Fibroblast of peridontal ligament (primary cell): ENCODE measurements at regions not wholly inside any gene's neighbourhood (a gene's known extent, or its start where the extent isn't known, plus 50 kb on each side); places are given as distances from the start of the nearest gene placed in this dataset.
"Not testable (repeated sequence)": the region's sequence is repeated elsewhere in the genome, so short reads cannot be mapped to it uniquely, and the experiment has no call there.

Source experiments
- DNase-seq: peaks from one replicate; pipeline ENCODE4 v3.0.0-alpha.2; 2010; ENCODE audit errors: extremely low read depth

- no peak for DNase-seq
These were observed 397.4 kb downstream of the PTPRU start for GRCh38 chr1:29633771-29634170.

- no peak for DNase-seq
These were observed 396.7 kb downstream of the PTPRU start for GRCh38 chr1:29632806-29633615.

DNA sequence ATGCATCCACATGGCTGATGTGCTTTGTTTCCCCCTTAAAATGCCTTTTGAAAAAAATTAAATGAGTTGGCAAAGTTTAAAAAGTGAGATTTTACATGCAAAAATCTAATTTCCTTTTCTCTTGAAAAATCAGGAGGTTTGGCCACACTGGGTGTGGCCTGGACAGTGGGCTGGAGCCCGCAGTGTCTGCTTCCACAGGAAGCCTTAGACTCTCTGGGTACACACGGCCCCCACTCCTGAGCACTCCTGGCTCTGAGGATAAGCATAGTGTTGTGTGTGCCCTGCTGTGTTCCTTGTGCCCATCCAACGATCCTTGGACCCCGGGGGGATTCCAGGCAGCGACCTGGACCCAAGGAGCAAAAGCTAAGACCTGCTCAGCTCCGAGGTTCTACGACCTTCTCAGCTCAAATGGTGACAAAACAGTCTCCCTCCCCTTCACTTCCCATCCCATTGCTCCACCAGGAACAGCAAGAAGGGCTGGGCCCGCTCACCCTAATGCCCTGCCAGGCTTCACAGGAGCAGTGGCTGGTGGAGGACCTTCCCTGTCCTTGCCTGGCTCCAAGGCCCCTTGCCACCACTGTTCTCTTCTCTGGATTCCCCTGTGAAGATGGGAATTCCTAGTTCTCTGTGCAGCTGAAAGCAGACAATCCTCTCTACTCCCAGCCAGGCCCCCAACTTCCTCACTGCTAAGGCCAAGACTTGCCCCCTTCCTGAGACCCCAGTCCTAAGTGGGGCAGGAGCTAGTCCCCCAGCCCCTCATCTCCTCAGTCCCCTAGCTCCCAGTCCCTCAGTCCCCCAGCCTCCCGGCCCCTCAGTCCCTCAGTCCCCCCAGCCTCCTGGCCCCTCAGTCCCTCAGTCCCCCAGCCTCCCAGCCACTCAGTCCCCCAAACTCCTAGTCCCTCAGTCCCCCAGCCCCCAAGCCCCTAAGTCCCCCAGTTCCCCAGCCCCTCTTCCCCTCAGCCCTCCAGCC, 395.8 kb downstream of the PTPRU start:
- no peak for DNase-seq

DNA sequence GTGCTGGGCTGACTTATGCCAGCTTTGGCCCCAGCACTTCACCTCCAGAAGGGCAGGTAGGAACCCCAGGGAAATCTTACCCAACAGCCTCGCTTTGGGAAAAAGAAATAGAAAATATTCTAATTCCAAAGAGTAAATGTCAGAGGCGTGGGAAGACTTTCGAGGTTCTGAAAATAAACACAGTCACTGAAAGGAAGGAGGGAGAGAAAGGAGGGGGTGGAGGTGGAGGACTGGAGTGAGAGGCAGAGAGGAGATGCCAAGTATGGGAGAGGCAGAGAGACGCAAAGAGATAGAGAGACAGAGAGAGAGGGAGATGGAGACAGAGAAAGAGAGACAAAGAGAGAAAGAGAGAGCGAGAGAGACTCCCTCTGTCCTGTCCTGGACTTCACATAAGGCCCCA, 395.0 kb downstream of the PTPRU start:
- DNase-seq: peak; percentile 19

DNA sequence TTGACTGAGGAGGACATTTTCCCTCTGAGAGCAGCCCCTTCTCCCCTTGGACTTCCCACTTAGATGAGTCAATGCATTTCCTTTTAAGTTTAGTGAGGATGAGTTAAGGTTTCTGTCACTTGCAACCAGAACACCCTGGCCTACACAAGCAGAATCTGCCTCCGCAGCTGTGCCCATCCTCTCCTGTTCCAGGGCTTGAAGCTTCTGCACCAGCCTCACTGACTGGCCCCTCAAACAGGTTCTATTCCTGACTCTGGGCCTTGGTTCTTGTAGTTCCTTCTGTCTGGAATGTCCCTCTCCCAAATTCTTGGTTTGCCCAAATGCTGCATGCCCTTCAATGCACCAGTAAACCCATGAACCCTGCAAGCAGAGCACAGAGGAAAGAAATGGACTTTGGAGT, 394.4 kb downstream of the PTPRU start:
- no peak for DNase-seq

GRCh38 chr1:29629814-29630516, 393.6 kb downstream of the PTPRU start:
- DNase-seq: no peak

GRCh38 chr1:29629401-29629800, 393.1 kb downstream of the PTPRU start:
- DNase-seq: no peak

DNA sequence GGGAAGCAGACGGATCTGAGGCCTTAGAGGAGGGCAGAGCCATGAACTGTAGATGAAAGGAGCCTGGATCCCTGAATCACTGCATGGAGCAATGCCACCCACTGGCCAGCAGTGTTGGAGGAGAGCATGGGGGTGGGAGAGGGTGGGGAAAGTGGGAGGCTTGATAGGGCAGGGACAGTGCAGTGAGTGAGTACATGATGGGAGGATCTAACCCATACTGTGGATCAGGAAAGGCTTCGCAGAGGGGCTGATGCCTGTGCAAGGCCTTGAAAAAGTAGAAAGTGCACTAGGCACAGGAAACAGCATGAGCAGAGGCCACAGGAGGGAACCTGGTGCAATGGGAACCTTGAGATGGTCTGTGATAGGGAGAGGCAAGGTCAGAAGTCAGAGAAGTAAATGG, 391.9 kb downstream of the PTPRU start:
- no peak for DNase-seq

- DNase-seq: no peak
These were observed 390.4 kb downstream of the PTPRU start for GRCh38 chr1:29626726-29627125.

DNA sequence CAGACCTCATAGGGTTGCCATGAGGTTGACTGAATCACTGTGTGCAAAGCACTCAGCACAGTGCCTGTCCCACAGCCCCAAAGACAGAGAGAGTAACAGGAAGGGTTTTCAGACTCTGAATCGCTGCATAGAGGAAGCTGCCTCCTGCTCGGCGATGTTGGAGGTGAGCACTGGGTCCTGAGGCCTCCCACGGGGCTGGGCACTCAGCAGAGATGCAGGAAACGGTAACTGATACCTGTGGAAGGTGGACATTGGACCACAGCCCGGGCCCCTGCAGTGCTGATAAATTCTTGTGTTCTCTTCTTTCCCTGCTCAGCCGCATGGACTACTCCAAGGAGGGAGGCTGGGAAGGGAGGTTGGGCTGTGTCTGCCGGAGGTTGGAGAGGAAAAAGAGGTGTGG, 389.7 kb downstream of the PTPRU start:
- no peak for DNase-seq

DNA sequence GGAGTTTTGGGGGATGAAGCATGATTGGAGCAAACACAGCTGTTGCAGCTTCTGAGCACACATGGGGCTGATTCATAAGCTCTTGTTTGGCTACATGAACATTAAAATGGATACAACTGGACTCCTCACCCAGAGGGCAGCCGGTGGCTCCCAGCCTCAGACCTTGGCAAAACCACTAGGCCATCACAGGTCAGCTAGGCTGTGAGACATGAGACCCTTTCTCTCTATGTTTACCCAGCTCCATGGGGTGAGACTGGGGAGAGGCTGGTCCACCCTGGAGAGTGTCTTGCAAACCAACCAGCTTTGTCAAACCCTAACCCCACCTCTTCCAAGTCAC, 388.7 kb downstream of the PTPRU start:
- DNase-seq: no peak

DNA sequence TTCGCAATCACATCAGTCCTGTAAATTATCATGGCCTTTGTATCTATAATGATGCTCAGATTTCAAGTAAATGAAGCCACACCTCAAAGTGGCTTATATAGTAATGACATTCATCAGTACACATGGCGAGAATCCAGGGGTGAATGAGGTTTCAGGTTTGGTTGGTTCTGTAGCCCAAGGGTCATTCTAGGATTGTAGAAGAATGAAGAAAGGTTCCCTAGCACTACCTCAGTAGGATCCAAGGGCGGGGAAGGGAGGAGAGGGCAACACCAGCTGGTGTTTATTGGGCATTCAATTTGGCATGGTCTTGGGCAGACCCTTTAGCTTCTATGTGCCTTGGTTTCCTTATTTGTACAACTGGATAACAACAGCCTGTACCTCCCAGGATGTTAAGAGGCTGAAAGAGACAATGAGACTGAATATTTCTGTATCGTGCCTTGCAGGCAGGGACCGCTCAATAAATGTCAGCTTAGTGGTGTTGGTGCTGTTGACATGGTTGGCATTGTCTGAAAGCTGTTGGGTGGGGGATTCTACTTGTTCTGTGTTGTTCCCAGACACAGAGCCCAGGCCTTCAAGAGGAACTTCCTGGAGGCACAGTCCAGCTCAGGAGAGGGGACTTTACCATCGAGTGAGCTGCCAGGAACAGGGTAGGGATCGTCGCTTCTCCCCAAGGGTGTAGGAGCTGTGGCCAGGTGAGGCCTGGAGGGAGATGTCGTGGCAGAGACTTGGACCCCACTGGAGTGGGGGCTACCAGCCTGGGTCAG, 388.2 kb downstream of the PTPRU start:
- no peak for DNase-seq

- DNase-seq: no peak
These were observed 387.2 kb downstream of the PTPRU start for GRCh38 chr1:29623501-29623900.

DNA sequence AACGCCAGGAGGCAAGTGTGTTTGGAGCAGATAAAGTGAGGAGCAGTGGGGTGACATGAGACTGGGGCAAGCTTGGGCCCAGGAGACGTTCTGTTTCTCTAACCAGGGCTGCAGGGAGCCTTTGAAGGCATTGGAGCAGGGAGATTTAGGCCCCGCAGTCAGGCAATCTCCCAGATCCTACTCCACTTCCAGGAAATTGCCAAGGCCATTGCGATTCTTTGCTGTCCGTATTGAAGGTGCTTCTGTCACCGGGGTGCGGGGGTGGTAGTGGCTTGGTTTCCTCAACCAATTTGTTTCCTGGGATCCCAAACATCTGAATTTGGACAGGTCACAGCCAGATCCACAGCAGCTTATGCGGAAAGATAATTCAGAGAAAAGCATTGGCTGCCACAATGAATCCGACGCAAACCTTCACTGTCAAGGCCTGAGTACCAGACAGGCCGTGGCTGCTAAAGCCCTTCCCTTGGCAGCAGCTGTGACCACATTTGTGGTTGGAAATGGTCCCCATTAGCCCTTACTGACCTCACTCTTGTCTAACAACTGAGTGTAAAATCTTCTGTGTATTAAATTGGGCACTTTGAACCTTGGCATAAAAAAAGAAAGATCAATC, 385.6 kb downstream of the PTPRU start:
- no peak for DNase-seq

- no peak for DNase-seq
These were observed 384.3 kb downstream of the PTPRU start for GRCh38 chr1:29620631-29621030.

- DNase-seq: no peak
These were observed 370.9 kb downstream of the PTPRU start for GRCh38 chr1:29607236-29607635.

GRCh38 chr1:29604796-29605195, 368.5 kb downstream of the PTPRU start:
- DNase-seq: not testable (repeated sequence)

DNA sequence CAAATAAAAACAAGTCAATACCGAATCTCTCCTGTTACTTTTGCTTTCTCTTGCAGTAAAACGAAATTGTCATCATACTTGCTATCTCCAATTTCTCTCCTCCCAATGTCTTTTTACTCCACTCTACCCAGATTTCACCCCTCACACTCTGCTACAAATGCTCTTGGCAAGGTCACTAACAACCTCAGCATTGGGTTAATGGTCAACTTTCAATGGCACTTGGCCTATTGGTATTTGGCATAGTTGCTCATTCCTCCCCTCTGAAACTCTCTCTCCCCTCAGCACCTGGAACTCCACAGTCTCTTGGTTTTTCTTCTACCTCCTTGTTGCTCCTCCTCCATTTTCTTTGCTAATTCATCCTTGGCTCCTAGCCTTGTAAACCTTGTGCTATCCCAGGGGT, 367.3 kb downstream of the PTPRU start:
- no peak for DNase-seq

- DNase-seq: no peak
These were observed 365.9 kb downstream of the PTPRU start for GRCh38 chr1:29602203-29602602.

GRCh38 chr1:29601021-29601420, 364.7 kb downstream of the PTPRU start:
- no peak for DNase-seq

DNA sequence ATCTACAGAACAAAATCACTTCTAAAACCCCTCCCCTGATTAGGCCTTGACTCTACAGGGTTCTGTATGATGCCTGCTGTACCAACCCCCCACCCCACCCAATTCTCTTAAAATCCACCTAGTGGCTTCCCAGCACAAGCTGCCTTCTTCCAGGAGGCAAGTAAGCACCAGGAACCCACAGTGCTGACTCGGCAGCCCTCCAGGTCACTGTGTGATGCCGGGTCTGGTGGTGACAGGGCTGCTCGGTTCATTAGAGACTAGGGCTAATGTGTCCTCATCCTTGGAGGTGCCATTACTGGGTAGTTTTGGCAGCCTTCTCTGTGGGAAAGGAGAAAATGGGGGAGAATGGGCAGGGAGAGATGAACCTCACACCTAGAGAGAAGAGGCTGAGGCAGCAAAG, 363.5 kb downstream of the PTPRU start:
- DNase-seq: no peak
